Aorta (tissue), 5 donors: ENCODE measurements at regions not wholly inside any gene's neighbourhood (a gene's known extent, or its start where the extent isn't known, plus 50 kb on each side); places are given as distances from the start of the nearest gene placed in this dataset.
"Not testable (repeated sequence)": the region's sequence is repeated elsewhere in the genome, so short reads cannot be mapped to it uniquely, and the experiment has no call there.

Source experiments
- ATAC-seq: fragments of 200-7000 bp; cut with Tn5 transposase; one replicate; pipeline ENCODE4 v1.9.1; 2022; ENCODE audit warnings: moderate library complexity; ENCODE audit not compliant: low FRiP score
- DNase-seq, 2 donors: peaks; one replicate each; pipeline ENCODE4 v3.0.0-alpha.2; 2020
- H3K27ac ChIP-seq, 2 donors: one replicate each; pipeline ENCODE4 v1.5.1; 2013; ENCODE audit warnings: low read length in 2 of 2, mild to moderate bottlenecking in 2 of 2, moderate library complexity in 2 of 2, control low read depth in 1 of 2, inconsistent platforms in 1 of 2, low read depth in 1 of 2
- H3K27me3 ChIP-seq, 2 donors: one replicate each; pipeline ENCODE4 v1.6.1; 2013; ENCODE audit warnings: control low read depth in 1 of 2, low read length in 1 of 2, mild to moderate bottlenecking in 1 of 2, moderate library complexity in 1 of 2; ENCODE audit not compliant: insufficient read depth in 2 of 2, control insufficient read depth in 1 of 2
- H3K36me3 ChIP-seq, 2 donors: one replicate each; pipeline ENCODE4 v1.6.1; 2013; ENCODE audit warnings: control low read depth in 1 of 2, low read length in 1 of 2, mild to moderate bottlenecking in 1 of 2; ENCODE audit not compliant: insufficient read depth in 2 of 2, control insufficient read depth in 1 of 2
- H3K4me1 ChIP-seq, 2 donors: one replicate each; pipeline ENCODE4 v1.6.1; 2013; ENCODE audit warnings: low read length in 2 of 2, control low read depth in 1 of 2, mild to moderate bottlenecking in 1 of 2, moderate library complexity in 1 of 2; ENCODE audit not compliant: insufficient read depth in 2 of 2, control insufficient read depth in 1 of 2
- H3K4me3 ChIP-seq, 2 donors: one replicate each; pipeline ENCODE4 v1.5.1; 2013; ENCODE audit warnings: low read length in 2 of 2, control low read depth in 1 of 2, mild to moderate bottlenecking in 1 of 2
- H3K9me3 ChIP-seq: one replicate; pipeline ENCODE4 v1.6.1; 2013; ENCODE audit warnings: mild to moderate bottlenecking, low read length; ENCODE audit not compliant: control insufficient read depth
- WGBS, 2 donors: extraction: QIAGEN DNeasy Blood & Tissue Kit; methylation state at CpG; one replicate each; pipeline ENCODE4 v1.1.7; 2013; 5-methylcytosine and 5-hydroxymethylcytosine counted together
- intact Hi-C, 2 donors: fragments of 100-400 bp; cut with DNase I; formaldehyde crosslinking; loops; one replicate each; pipeline versions ENCODE4 v1.14.2 to v1.15.0; 2022
- donor health status: healthy with polysubstance abuse.
- donor health status: Bipolar disorder and iron deficiency.
- donor health status: DM: no; HTN: no; CAD: no.
- donor health status: DM: no; HTN: no; CAD: no.
- donor health status: DM: yes; HTN: yes; CAD: no.

DNA sequence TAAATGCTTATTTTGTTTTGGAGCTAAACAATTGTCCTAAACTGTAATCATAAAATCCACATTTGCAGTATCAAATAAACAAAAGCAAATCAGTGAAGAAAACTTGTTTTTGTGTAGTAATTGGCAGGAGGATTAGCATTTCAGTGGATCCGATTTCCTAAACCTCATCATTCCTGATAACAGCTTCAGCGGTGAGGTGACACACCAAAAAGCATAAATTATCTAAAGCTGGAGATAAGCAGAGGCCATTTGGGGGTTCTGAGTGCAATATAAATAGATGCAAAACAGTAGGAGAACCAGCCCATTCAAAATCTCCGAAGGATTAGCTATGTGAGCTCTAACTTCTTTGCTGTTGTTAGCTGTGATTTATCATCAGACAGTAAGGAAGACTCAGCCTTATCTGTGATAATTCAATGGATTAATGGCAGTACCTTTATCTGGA lies 235.8 kb downstream of the EPHA7 start:
- H3K4me3 ChIP-seq, result no peak overlapping the region
- ATAC-seq (no peak), DNase-seq (no peak)
- H3K9me3 ChIP-seq, result no peaks in the 10 kb centered on the region
- intact Hi-C loops, result no loop called here
- no peaks in the 10 kb centered on the region for H3K4me1 ChIP-seq
- H3K27me3 ChIP-seq, result no peaks in the 10 kb centered on the region
- H3K27ac ChIP-seq, result no peak overlapping the region
- H3K36me3 ChIP-seq, result no peaks in the 10 kb centered on the region
- WGBS, 2 donors, result 36 to 39% methylated on average over 3 of the region's 3 CpGs

DNA sequence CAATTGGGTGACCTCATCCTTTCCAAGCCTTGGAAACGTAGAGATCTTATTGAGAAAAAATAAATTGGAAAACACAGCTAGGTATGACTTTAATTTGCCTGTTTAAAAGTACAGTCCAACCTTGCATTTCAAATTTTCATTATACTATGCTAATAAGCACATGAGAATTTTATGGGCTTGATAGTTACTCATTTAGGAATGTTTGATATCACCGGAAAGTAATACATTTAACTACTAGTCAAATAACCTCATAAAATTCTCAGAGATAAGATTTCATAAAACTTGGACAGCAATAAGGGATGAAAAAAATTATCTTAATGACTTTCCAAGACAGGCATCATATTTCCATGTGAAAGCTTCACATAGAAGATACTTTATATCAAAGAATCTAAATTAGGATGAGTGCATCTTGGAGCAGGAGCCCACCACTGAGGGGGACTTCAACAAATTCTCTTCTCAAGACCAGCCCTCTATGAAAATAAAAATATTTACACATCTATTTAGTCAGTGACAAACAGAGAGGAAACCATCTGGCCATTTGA lies 236.3 kb downstream of the EPHA7 start:
- Histone ChIP-seq H3K27ac (no peak overlapping the region), H3K4me3 (no peak overlapping the region), H3K27me3 (no peaks in the 10 kb centered on the region), H3K9me3 (no peaks in the 10 kb centered on the region), H3K36me3 (no peaks in the 10 kb centered on the region), H3K4me1 (no peaks in the 10 kb centered on the region)
- no peak for ATAC-seq
- no peak for DNase-seq
- WGBS, 2 donors, result 45 to 52% methylated on average over 2 of the region's 2 CpGs
- intact Hi-C loops, result no loop called here

DNA sequence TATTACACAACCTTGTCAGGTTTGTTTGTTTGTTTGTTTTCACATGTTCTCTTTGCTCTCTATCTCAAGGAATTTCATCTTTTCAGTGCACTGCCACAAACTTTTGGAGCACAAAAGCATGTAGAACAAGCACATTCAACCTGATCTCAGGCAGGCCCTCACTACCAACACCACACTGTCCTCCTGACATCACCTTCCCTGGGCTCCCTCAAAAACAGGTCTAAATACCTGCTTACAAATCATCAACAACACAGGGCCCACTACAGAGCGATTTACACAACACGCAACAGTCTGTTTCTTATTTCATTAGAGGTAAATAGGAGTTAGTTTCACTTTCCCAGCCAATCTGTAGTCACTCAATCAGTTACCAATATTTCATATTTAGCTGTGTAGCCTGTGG lies 241.4 kb downstream of the EPHA7 start:
- H3K4me1 ChIP-seq, result no peaks in the 10 kb centered on the region
- no peaks in the 10 kb centered on the region for H3K27me3 ChIP-seq
- DNase-seq, result no peak
- H3K27ac ChIP-seq, result no peak overlapping the region
- H3K36me3 ChIP-seq, result no peaks in the 10 kb centered on the region
- no peak overlapping the region for H3K4me3 ChIP-seq
- ATAC-seq, result no peak
- intact Hi-C loops, result no loop called here
- 92 to 94% methylated on average over 2 of the region's 2 CpGs for WGBS, 2 donors
- H3K9me3 ChIP-seq, result no peaks in the 10 kb centered on the region

DNA sequence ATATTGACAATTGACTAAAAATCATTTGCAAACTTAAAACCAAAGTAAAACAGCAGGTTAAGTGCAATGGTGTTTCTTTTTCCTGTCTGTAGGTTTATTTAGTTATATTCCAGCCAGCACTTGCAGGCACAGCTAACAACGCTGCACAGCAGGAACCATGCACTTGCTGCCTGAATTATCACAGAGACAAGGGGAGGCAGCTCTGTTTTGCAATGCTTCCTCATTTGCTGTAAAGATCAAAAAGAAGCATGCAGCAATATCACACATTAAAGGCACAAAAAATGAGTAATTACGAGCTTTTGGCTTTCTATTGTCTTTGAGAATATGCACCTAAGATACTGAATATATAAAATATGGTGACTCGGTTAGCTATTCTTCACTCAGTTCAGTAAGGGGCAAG lies 241.9 kb downstream of the EPHA7 start:
- no peak for ATAC-seq
- intact Hi-C loops, result no loop called here
- 91 to 94% methylated on average over 3 of the region's 3 CpGs for WGBS, 2 donors
- Histone ChIP-seq H3K4me3 (no peak overlapping the region), H3K9me3 (no peaks in the 10 kb centered on the region), H3K27ac (no peak overlapping the region), H3K27me3 (no peaks in the 10 kb centered on the region), H3K4me1 (no peaks in the 10 kb centered on the region), H3K36me3 (no peaks in the 10 kb centered on the region)
- DNase-seq, result no peak

DNA sequence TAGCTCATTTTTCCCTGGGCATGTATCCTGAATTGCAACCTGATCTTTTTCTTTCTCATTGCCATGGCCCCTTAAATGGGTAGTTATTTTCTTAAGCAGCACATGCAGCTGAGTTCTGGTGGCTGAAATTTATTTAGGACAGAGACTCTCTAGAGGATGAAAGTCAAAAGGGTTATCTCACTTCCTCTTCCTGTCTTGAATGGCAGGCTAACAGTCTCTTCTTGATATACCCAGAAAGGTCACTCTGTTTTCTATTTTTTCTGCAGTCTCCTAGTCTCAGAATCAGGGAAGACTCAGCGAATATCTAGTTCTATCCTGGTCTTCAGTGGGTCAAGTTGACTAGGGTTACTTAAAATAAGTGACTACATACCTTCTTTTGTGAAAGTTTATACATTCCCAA lies 243.3 kb downstream of the EPHA7 start:
- H3K4me3 ChIP-seq, result no peak overlapping the region
- no peak for DNase-seq
- H3K27ac ChIP-seq, result no peak overlapping the region
- H3K27me3 ChIP-seq, result no peaks in the 10 kb centered on the region
- intact Hi-C loops, result no loop called here
- no peak for ATAC-seq
- no peaks in the 10 kb centered on the region for H3K9me3 ChIP-seq
- H3K36me3 ChIP-seq, result no peaks in the 10 kb centered on the region
- WGBS, 2 donors, result 80 to 90% methylated on average over 1 of the region's 1 CpG
- no peaks in the 10 kb centered on the region for H3K4me1 ChIP-seq

DNA sequence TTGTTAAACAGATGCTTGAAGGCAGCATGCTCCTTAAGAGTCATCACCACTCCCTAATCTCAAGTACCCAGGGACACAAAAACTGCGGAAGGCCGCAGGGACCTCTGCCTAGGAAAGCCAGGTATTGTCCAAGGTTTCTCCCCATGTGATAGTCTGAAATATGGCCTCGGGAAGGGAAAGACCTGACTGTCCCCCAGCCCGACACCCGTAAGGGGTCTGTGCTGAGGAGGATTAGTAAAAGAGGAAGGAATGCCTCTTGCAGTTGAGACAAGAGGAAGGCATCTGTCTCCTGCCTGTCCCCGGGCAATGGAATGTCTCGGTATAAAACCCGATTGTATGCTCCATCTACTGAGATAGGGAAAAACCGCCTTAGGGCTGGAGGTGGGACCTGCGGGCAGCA lies 245.8 kb downstream of the EPHA7 start:
- H3K9me3 ChIP-seq, intact Hi-C loops: not testable (repeated sequence)
- WGBS, 2 donors, result 83 to 89% methylated on average over 5 to 6 of the region's 10 CpGs

DNA sequence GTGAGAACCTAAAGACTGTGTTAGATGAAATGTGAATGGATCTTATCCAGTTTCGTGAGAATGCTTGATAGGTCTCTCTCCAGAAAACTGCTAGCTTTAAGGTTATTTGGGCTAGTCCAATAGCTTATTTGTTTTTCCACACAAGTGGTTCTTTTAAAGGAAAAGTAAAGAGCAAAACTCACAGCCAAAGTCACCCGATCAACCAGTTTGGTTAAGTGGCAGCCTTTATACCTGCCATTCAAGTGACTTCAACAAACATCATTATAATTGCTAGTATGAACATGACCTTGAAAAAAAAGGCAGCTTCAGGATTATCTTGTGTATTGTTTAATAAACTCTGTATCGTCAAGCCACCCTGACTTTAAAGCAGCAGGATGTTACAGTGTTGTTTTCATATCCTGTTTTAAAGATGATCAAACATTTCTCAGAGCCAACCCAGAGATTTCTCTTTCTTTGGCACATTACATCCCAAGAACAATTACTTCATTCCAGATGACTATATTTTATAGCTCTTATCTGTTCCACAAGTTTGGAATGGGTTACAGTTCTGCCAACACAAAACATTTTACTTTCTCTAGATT lies 253.4 kb downstream of the EPHA7 start:
- H3K36me3 ChIP-seq, result no peaks in the 10 kb centered on the region
- intact Hi-C loops, result no loop called here
- H3K9me3 ChIP-seq, result no peaks in the 10 kb centered on the region
- no peaks in the 10 kb centered on the region for H3K27me3 ChIP-seq
- no peak overlapping the region for H3K27ac ChIP-seq
- WGBS, 2 donors, result 28 to 36% methylated on average over 3 of the region's 3 CpGs
- DNase-seq, result no peak
- H3K4me1 ChIP-seq, result no peaks in the 10 kb centered on the region
- H3K4me3 ChIP-seq, result no peak overlapping the region
- no peak for ATAC-seq

More for the DNA sequence above, 245.8 kb downstream of the EPHA7 start:
- H3K36me3 ChIP-seq, H3K27ac ChIP-seq, H3K4me1 ChIP-seq, ATAC-seq, DNase-seq, H3K4me3 ChIP-seq, H3K27me3 ChIP-seq: not testable (repeated sequence)

DNA sequence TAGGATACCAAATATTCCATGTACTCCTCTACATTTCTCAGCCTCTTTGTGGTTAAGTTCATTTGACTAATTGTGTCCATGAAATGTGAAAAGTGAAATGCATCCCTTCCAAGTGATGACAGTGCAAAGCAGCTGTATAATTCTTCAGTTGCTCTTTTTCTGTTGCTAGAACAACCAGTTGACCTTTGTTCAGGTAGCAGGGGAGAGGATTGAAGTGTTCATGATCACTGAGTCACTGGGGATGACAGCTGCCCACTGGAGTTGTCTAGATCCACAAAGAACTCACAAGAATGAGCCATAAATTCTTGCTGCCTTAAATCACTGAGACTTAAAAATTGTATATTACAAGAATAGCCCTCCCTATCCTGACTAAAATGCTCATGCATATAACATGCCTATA lies 254.6 kb downstream of the EPHA7 start:
- ATAC-seq, result no peak
- Histone ChIP-seq H3K9me3 (no peaks in the 10 kb centered on the region), H3K4me1 (no peaks in the 10 kb centered on the region), H3K4me3 (no peak overlapping the region), H3K27me3 (no peaks in the 10 kb centered on the region), H3K27ac (no peak overlapping the region), H3K36me3 (no peaks in the 10 kb centered on the region)
- intact Hi-C loops, result no loop called here
- no peak for DNase-seq

DNA sequence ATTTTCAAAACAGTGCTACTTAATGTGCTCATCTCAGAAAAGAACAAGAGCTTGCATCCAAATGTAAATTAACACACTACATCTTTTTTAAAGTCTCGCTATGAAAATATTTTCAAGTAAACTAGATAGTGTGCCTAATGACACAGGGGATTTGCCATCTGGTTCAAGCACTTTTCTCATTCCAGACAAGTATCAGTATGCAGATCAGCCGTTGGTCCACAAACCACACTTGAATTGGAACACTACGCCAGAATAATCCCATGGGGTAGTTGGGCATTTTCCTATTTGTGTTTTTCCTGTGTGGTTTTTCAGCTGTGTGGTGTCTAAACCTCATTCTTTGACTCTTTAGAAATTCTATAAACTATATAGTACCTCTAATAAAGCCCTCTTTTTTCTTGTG lies 256.2 kb downstream of the EPHA7 start:
- intact Hi-C loops, result no loop called here
- Histone ChIP-seq H3K4me3 (no peak overlapping the region), H3K27ac (no peak overlapping the region), H3K9me3 (no peaks in the 10 kb centered on the region), H3K27me3 (no peaks in the 10 kb centered on the region), H3K4me1 (no peaks in the 10 kb centered on the region), H3K36me3 (no peaks in the 10 kb centered on the region)
- DNase-seq, result no peak
- WGBS, 2 donors, result 78 to 79% methylated on average over 3 of the region's 3 CpGs
- ATAC-seq, result no peak
